ENCODE measurements at regions not wholly inside any gene's neighbourhood (a gene's known extent, or its start where the extent isn't known, plus 50 kb on each side); places are given as distances from the start of the nearest gene placed in this dataset.

GRCh38 chr5:116935561-116936162 lies 361.0 kb upstream of the SEMA6A start:
- TF ChIP-seq POLR2AphosphoS5 (IDR thresholded peaks at IDR 0.05; ENCODE audit: low read depth, low read length): no peak
- no peak for TF ChIP-seq POLR2A (IDR thresholded peaks at IDR 0.05; ENCODE audit: low read depth, low read length)
- TF ChIP-seq TAF1 (IDR thresholded peaks at IDR 0.05; ENCODE audit: low read depth, low read length): no peak
- TF ChIP-seq SPI1 (IDR thresholded peaks at IDR 0.05; ENCODE audit: low read depth, low read length): no peak
- no peak for TF ChIP-seq PAX5 (IDR thresholded peaks at IDR 0.05; ENCODE audit: insufficient read depth, low read length, severe bottlenecking)
- no peak for TF ChIP-seq POU2F2 (IDR thresholded peaks at IDR 0.05; ENCODE audit: low read depth, low read length)
